PFSK-1 (cell line): ENCODE measurements at regions not wholly inside any gene's neighbourhood (a gene's known extent, or its start where the extent isn't known, plus 50 kb on each side); places are given as distances from the start of the nearest gene placed in this dataset.

ENCODE experiments used
- POLR2AphosphoS5 ChIP-seq: IDR thresholded peaks from 2 replicates; pipeline ENCODE4 v1.6.1; 2012; ENCODE audit warnings: low read depth, mild to moderate bottlenecking, control low read depth, low read length, moderate library complexity
- SIN3A ChIP-seq: IDR thresholded peaks from 2 replicates; pipeline ENCODE4 v1.6.1; 2012; ENCODE audit warnings: mild to moderate bottlenecking, low read length, moderate library complexity, borderline replicate concordance; ENCODE audit not compliant: insufficient read depth
- TAF1 ChIP-seq: IDR thresholded peaks from 2 replicates; pipeline ENCODE4 v1.6.1; 2012; ENCODE audit warnings: low read length, control low read depth, borderline replicate concordance; ENCODE audit not compliant: insufficient read depth
- TF ChIP-seq, protein P1 (sequence below), 2 experiments: IDR thresholded peaks; 2 replicates each; pipeline versions ENCODE4 v1.6.1 to v1.8.0; 2011 to 2012; ENCODE audit warnings: low read depth in 2 of 2, low read length in 2 of 2, control low read depth in 1 of 2, inconsistent platforms in 1 of 2, mild to moderate bottlenecking in 1 of 2, moderate library complexity in 1 of 2; ENCODE audit not compliant: insufficient read depth in 1 of 2

DNA sequence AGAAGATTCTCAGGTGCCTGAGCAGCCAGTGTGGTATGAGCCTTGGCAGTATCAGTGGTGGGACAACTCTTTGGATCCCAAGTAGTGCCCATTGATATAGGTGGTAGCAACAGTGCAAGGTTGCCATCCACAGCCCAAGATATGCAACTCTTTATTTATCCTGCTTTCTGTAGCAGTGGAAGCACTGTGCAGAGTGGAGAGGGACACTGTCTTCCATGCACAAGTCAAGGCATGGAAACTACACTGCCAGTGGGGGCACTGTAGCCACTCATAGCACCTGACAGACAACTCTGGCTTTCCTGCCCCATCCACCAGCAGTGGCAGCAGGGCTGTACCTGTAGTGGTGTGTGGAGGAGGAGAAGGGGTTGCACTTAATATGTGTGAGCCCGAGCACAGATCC is 409.6 kb upstream of the TMEFF2 start:
- TF ChIP-seq POLR2AphosphoS5 (no peak), TAF1 (no peak), SIN3A (no peak)
- TF ChIP-seq, protein P1, sequence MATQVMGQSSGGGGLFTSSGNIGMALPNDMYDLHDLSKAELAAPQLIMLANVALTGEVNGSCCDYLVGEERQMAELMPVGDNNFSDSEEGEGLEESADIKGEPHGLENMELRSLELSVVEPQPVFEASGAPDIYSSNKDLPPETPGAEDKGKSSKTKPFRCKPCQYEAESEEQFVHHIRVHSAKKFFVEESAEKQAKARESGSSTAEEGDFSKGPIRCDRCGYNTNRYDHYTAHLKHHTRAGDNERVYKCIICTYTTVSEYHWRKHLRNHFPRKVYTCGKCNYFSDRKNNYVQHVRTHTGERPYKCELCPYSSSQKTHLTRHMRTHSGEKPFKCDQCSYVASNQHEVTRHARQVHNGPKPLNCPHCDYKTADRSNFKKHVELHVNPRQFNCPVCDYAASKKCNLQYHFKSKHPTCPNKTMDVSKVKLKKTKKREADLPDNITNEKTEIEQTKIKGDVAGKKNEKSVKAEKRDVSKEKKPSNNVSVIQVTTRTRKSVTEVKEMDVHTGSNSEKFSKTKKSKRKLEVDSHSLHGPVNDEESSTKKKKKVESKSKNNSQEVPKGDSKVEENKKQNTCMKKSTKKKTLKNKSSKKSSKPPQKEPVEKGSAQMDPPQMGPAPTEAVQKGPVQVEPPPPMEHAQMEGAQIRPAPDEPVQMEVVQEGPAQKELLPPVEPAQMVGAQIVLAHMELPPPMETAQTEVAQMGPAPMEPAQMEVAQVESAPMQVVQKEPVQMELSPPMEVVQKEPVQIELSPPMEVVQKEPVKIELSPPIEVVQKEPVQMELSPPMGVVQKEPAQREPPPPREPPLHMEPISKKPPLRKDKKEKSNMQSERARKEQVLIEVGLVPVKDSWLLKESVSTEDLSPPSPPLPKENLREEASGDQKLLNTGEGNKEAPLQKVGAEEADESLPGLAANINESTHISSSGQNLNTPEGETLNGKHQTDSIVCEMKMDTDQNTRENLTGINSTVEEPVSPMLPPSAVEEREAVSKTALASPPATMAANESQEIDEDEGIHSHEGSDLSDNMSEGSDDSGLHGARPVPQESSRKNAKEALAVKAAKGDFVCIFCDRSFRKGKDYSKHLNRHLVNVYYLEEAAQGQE (IDR thresholded peaks at IDR 0.05; ENCODE audit: insufficient read depth in 1 of 2, low read depth in 2 of 2, low read length in 2 of 2) = no peak
